ENCODE measurements at regions not wholly inside any gene's neighbourhood (a gene's known extent, or its start where the extent isn't known, plus 50 kb on each side); places are given as distances from the start of the nearest gene placed in this dataset.

DNA sequence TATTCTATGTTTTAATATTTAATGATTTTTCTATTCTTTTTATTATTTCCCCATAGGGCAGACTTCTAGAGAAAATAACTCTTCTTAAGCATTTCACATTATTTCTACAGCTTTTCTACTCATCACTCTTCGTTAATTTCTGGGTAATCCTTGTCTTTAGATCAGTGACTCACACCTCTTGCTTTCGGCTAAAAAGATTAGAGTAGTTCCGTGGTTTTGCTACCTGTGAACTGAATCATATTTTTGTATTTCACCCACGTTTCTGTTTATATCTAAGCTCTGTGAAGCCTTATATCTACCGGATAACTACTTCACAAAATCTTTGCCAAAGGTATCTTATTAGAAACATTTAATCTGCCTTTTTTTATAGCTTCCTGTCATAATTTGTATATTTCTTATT lies 685.5 kb upstream of the FSHR start:
- H3K9me2 ChIP-seq (ENCODE audit: low read depth, low read length): no peaks in the 10 kb centered on the region
- no peaks in the 10 kb centered on the region for H3K4me1 ChIP-seq (ENCODE audit: insufficient read depth, low read length, severe bottlenecking)
- no peak overlapping the region for H2AFZ ChIP-seq (ENCODE audit: low read length)
- H3F3A ChIP-seq (ENCODE audit: insufficient read depth, low read length): no peaks in the 10 kb centered on the region
- no peaks in the 10 kb centered on the region for H3K36me3 ChIP-seq (ENCODE audit: insufficient read depth, low read length)
- no peak overlapping the region for H3K4me2 ChIP-seq (ENCODE audit: low read length)
- H3K27ac ChIP-seq (ENCODE audit: low read depth, low read length, poor library complexity, severe bottlenecking): no peak overlapping the region
- H3K9me3 ChIP-seq (ENCODE audit: low read length): no peaks in the 10 kb centered on the region
- no peaks in the 10 kb centered on the region for H4K20me1 ChIP-seq (ENCODE audit: insufficient read depth, low read length)
- H3K79me2 ChIP-seq (ENCODE audit: insufficient read depth, low read length): no peaks in the 10 kb centered on the region
- TF ChIP-seq EZH2 (IDR thresholded peaks at IDR 0.05; ENCODE audit: borderline replicate concordance, low read length): no peak
- TF ChIP-seq, protein P1, sequence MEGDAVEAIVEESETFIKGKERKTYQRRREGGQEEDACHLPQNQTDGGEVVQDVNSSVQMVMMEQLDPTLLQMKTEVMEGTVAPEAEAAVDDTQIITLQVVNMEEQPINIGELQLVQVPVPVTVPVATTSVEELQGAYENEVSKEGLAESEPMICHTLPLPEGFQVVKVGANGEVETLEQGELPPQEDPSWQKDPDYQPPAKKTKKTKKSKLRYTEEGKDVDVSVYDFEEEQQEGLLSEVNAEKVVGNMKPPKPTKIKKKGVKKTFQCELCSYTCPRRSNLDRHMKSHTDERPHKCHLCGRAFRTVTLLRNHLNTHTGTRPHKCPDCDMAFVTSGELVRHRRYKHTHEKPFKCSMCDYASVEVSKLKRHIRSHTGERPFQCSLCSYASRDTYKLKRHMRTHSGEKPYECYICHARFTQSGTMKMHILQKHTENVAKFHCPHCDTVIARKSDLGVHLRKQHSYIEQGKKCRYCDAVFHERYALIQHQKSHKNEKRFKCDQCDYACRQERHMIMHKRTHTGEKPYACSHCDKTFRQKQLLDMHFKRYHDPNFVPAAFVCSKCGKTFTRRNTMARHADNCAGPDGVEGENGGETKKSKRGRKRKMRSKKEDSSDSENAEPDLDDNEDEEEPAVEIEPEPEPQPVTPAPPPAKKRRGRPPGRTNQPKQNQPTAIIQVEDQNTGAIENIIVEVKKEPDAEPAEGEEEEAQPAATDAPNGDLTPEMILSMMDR (IDR thresholded peaks at IDR 0.05; ENCODE audit: low read length): no peak
- no peak overlapping the region for H3K4me3 ChIP-seq (ENCODE audit: low read depth, low read length, poor library complexity, severe bottlenecking)
- H3K27me3 ChIP-seq (ENCODE audit: insufficient read depth, low read length): no peaks in the 10 kb centered on the region
- H3K9ac ChIP-seq (ENCODE audit: low read length): no peak overlapping the region

DNA sequence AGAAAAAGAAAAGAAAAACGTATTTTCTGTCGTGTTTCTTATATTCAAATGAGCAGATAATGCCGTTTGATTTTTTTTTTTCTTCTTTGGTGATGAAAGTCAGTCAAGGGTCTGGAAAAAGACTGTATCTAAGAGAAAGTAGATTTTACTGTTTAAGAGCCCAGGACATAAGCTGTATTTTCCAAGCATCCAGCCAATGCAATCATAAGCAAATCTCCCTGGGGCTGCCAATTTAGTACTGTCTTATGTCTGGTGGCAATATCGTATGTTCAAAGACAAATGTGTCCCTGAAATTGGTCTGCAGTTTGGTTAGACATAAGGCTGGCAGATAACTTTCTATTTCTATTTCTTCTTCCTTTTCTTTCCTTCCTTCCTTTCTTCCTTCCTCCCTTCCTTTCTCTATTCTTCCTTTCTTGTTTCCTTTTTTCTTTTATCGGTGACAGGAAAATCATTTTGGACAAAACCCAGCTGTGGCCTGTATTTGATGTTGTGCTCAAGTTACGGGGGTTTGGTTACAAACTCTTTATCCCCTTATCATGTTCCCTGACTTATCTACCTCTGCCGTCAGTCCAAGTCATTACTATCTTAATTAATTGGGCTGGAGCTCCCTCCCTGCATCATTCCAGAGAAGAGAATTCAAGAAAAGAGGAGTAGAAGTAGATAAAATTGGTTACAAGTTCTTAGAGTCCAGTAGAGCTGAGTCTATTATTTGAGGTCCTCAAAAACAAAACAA lies 683.4 kb upstream of the FSHR start:
- Histone ChIP-seq H3K4me1 (ENCODE audit: insufficient read depth, low read length, severe bottlenecking) (no peaks in the 10 kb centered on the region), H4K20me1 (ENCODE audit: insufficient read depth, low read length) (no peaks in the 10 kb centered on the region), H3K9me2 (ENCODE audit: low read depth, low read length) (no peaks in the 10 kb centered on the region), H2AFZ (ENCODE audit: low read length) (no peak overlapping the region), H3K4me2 (ENCODE audit: low read length) (no peak overlapping the region), H3F3A (ENCODE audit: insufficient read depth, low read length) (no peaks in the 10 kb centered on the region), H3K27ac (ENCODE audit: low read depth, low read length, poor library complexity, severe bottlenecking) (no peak overlapping the region), H3K9ac (ENCODE audit: low read length) (no peak overlapping the region), H3K27me3 (ENCODE audit: insufficient read depth, low read length) (no peaks in the 10 kb centered on the region), H3K36me3 (ENCODE audit: insufficient read depth, low read length) (no peaks in the 10 kb centered on the region), H3K9me3 (ENCODE audit: low read length) (no peaks in the 10 kb centered on the region), H3K4me3 (ENCODE audit: low read depth, low read length, poor library complexity, severe bottlenecking) (no peak overlapping the region), H3K79me2 (ENCODE audit: insufficient read depth, low read length) (no peaks in the 10 kb centered on the region)
- TF ChIP-seq, protein P1 (IDR thresholded peaks at IDR 0.05; ENCODE audit: low read length): no peak
- TF ChIP-seq EZH2 (IDR thresholded peaks at IDR 0.05; ENCODE audit: borderline replicate concordance, low read length): no peak

DNA sequence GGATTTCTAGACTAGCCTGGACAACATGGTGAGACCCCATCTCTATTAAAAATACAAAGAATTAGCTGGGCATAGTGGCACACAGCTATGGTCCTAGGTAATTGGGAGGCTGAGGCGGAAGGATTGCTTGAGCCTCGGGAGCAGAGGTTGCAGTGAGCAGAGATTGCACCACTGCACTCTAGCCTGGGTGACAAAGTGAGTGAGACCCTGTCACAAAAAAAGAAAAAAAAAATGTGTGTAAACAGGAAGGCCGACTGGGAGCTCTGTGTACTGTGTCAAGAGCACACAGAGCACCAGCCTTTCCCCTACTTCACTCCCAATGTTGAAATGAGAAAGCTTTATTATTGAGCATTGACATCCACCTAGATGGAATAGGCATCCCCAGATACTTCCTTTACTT lies 681.7 kb upstream of the FSHR start:
- Histone ChIP-seq H3K4me1 (ENCODE audit: insufficient read depth, low read length, severe bottlenecking) (no peaks in the 10 kb centered on the region), H3K4me2 (ENCODE audit: low read length) (no peak overlapping the region), H2AFZ (ENCODE audit: low read length) (no peak overlapping the region), H3K27ac (ENCODE audit: low read depth, low read length, poor library complexity, severe bottlenecking) (no peak overlapping the region), H3K27me3 (ENCODE audit: insufficient read depth, low read length) (no peaks in the 10 kb centered on the region), H3K4me3 (ENCODE audit: low read depth, low read length, poor library complexity, severe bottlenecking) (no peak overlapping the region), H3K79me2 (ENCODE audit: insufficient read depth, low read length) (no peaks in the 10 kb centered on the region), H3K9me2 (ENCODE audit: low read depth, low read length) (no peaks in the 10 kb centered on the region), H3K36me3 (ENCODE audit: insufficient read depth, low read length) (no peaks in the 10 kb centered on the region), H4K20me1 (ENCODE audit: insufficient read depth, low read length) (no peaks in the 10 kb centered on the region), H3K9ac (ENCODE audit: low read length) (no peak overlapping the region), H3F3A (ENCODE audit: insufficient read depth, low read length) (no peaks in the 10 kb centered on the region), H3K9me3 (ENCODE audit: low read length) (no peaks in the 10 kb centered on the region)
- TF ChIP-seq EZH2 (IDR thresholded peaks at IDR 0.05; ENCODE audit: borderline replicate concordance, low read length): no peak
- TF ChIP-seq, protein P1 (IDR thresholded peaks at IDR 0.05; ENCODE audit: low read length): no peak

All from OCI-LY1 (cell line).